GM10248 (cell line): ENCODE measurements at regions not wholly inside any gene's neighbourhood (a gene's known extent, or its start where the extent isn't known, plus 50 kb on each side); places are given as distances from the start of the nearest gene placed in this dataset.

Experiments used
- CTCF ChIA-PET: fragments of 300-600 bp; sonication (Branson Sonifier 250); formaldehyde crosslinking; extraction: SDS; loops from one replicate; lab custom pipeline; 2021; ENCODE audit warnings: antibody characterized with exemption; lab: Yijun Ruan, JAX
- POLR2A ChIA-PET: fragments of 350-650 bp; sonication (Branson Sonifier 250); formaldehyde crosslinking; extraction: SDS; loops from one replicate; lab custom pipeline; 2020; ENCODE audit warnings: antibody characterized with exemption; lab: Yijun Ruan, JAX
- DNase-seq: peaks from one replicate; pipeline ENCODE4 v3.0.0; 2012; ENCODE audit errors: extremely low spot score
- CTCF ChIP-seq: IDR thresholded peaks from 2 replicates; pipeline ENCODE4 v1.5.1; 2012; ENCODE audit warnings: mild to moderate bottlenecking, low read depth; ENCODE audit errors: extremely low read depth, missing control alignments, control extremely low read depth

- ChIA-PET CTCF (interaction anchor here (0.9 to 2.1 kb wide), 6 partner anchors 11 to 25 kb away, joined by 3 to 8 read pairs (median 4); no protein-coding TSS in a partner anchor), POLR2A (no interaction called here)
- DNase-seq = no peak
- no peak for TF ChIP-seq CTCF
Measured at GRCh38 chr6:114714836-114715507, 372.1 kb upstream of the HS3ST5 start.

GRCh38 chr6:114713690-114714089 lies 370.9 kb upstream of the HS3ST5 start:
- ChIA-PET POLR2A (no interaction called here), CTCF (no interaction called here)
- DNase-seq = no peak
- no peak for TF ChIP-seq CTCF

GRCh38 chr6:114712129-114712662 lies 369.4 kb upstream of the HS3ST5 start:
- TF ChIP-seq CTCF = no peak
- ChIA-PET CTCF (interaction anchor here (1.3 to 1.4 kb wide), 2 partner anchors 14 to 24 kb away, joined by 3 to 5 read pairs; no protein-coding TSS in a partner anchor), POLR2A (no interaction called here)
- no peak for DNase-seq

- ChIA-PET POLR2A (no interaction called here), CTCF (no interaction called here)
- DNase-seq = no peak
- no peak for TF ChIP-seq CTCF
Measured at GRCh38 chr6:114707081-114707620, 364.3 kb upstream of the HS3ST5 start.

GRCh38 chr6:114690625-114691024 lies 347.8 kb upstream of the HS3ST5 start:
- ChIA-PET CTCF (interaction anchor here (1.0 to 1.8 kb wide), 4 partner anchors 9 to 24 kb away, joined by 3 to 6 read pairs (median 4); no protein-coding TSS in a partner anchor), POLR2A (no interaction called here)
- TF ChIP-seq CTCF = no peak
- DNase-seq = no peak

- no peak for DNase-seq
- TF ChIP-seq CTCF = no peak
- POLR2A ChIA-PET = no interaction called here
- CTCF ChIA-PET = no interaction called here
Measured at GRCh38 chr6:114659513-114659912, 316.7 kb upstream of the HS3ST5 start.
